ENCODE measurements at regions not wholly inside any gene's neighbourhood (a gene's known extent, or its start where the extent isn't known, plus 50 kb on each side); places are given as distances from the start of the nearest gene placed in this dataset.

- no peak for TF ChIP-seq CEBPB (IDR thresholded peaks at IDR 0.05; ENCODE audit: low read depth)
- TF ChIP-seq SIN3A (IDR thresholded peaks at IDR 0.05; ENCODE audit: low read depth), result no peak
- TF ChIP-seq POLR2A (IDR thresholded peaks at IDR 0.05; ENCODE audit: borderline replicate concordance, extremely low read depth, insufficient read depth, insufficient read length), result no peak
- TF ChIP-seq, protein P1, sequence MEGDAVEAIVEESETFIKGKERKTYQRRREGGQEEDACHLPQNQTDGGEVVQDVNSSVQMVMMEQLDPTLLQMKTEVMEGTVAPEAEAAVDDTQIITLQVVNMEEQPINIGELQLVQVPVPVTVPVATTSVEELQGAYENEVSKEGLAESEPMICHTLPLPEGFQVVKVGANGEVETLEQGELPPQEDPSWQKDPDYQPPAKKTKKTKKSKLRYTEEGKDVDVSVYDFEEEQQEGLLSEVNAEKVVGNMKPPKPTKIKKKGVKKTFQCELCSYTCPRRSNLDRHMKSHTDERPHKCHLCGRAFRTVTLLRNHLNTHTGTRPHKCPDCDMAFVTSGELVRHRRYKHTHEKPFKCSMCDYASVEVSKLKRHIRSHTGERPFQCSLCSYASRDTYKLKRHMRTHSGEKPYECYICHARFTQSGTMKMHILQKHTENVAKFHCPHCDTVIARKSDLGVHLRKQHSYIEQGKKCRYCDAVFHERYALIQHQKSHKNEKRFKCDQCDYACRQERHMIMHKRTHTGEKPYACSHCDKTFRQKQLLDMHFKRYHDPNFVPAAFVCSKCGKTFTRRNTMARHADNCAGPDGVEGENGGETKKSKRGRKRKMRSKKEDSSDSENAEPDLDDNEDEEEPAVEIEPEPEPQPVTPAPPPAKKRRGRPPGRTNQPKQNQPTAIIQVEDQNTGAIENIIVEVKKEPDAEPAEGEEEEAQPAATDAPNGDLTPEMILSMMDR (IDR thresholded peaks at IDR 0.05 in 2 of 3, conservative IDR thresholded peaks at IDR 0.05 in 1 of 3; ENCODE audit: borderline replicate concordance in 1 of 3, insufficient read depth in 1 of 3, low read depth in 2 of 3, low read length in 2 of 3), result no peak
- no peak for TF ChIP-seq EZH2 (IDR thresholded peaks at IDR 0.05)
- TF ChIP-seq POLR2AphosphoS5 (IDR thresholded peaks at IDR 0.05; ENCODE audit: low read depth, low read length), result no peak
- TF ChIP-seq JUND (IDR thresholded peaks at IDR 0.05), result no peak
- TF ChIP-seq, protein P2, sequence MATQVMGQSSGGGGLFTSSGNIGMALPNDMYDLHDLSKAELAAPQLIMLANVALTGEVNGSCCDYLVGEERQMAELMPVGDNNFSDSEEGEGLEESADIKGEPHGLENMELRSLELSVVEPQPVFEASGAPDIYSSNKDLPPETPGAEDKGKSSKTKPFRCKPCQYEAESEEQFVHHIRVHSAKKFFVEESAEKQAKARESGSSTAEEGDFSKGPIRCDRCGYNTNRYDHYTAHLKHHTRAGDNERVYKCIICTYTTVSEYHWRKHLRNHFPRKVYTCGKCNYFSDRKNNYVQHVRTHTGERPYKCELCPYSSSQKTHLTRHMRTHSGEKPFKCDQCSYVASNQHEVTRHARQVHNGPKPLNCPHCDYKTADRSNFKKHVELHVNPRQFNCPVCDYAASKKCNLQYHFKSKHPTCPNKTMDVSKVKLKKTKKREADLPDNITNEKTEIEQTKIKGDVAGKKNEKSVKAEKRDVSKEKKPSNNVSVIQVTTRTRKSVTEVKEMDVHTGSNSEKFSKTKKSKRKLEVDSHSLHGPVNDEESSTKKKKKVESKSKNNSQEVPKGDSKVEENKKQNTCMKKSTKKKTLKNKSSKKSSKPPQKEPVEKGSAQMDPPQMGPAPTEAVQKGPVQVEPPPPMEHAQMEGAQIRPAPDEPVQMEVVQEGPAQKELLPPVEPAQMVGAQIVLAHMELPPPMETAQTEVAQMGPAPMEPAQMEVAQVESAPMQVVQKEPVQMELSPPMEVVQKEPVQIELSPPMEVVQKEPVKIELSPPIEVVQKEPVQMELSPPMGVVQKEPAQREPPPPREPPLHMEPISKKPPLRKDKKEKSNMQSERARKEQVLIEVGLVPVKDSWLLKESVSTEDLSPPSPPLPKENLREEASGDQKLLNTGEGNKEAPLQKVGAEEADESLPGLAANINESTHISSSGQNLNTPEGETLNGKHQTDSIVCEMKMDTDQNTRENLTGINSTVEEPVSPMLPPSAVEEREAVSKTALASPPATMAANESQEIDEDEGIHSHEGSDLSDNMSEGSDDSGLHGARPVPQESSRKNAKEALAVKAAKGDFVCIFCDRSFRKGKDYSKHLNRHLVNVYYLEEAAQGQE (IDR thresholded peaks at IDR 0.05; ENCODE audit: low read depth), result no peak
- TF ChIP-seq ZNF274 (IDR thresholded peaks at IDR 0.05; ENCODE audit: low read depth, low read length), result no peak
- TF ChIP-seq ATF3 (IDR thresholded peaks at IDR 0.05), result no peak
- no peak for TF ChIP-seq RAD21 (IDR thresholded peaks at IDR 0.05; ENCODE audit: low read depth)
- no peak for TF ChIP-seq SP1 (IDR thresholded peaks at IDR 0.05; ENCODE audit: low read depth)
- no peak for TF ChIP-seq MAX (IDR thresholded peaks at IDR 0.05)
- TF ChIP-seq YY1 (IDR thresholded peaks at IDR 0.05; ENCODE audit: extremely low read depth, insufficient replicate concordance, low read depth, low read length), result no peak
These were observed 1641.5 kb upstream of the C9orf72 start for GRCh38 chr9:29214690-29215253.
